ENCODE measurements at regions not wholly inside any gene's neighbourhood (a gene's known extent, or its start where the extent isn't known, plus 50 kb on each side); places are given as distances from the start of the nearest gene placed in this dataset.

GRCh38 chr15:94929282-94929681 lies 697.9 kb downstream of the MCTP2 start (continued):
- no peak for TF ChIP-seq ZNF532 (CRISPR knock-in tag; IDR thresholded peaks at IDR 0.05; ENCODE audit: borderline replicate concordance)
- TF ChIP-seq MAX (CRISPR knock-in tag; IDR thresholded peaks at IDR 0.05), result no peak
- no peak for TF ChIP-seq PRDM15 (CRISPR knock-in tag; IDR thresholded peaks at IDR 0.05)
- no peak for TF ChIP-seq ZNF671 (CRISPR knock-in tag; IDR thresholded peaks at IDR 0.05)
- TF ChIP-seq FOXP4 (CRISPR knock-in tag; IDR thresholded peaks at IDR 0.05), result no peak
- TF ChIP-seq ELF4 (CRISPR knock-in tag; IDR thresholded peaks at IDR 0.05; ENCODE audit: low read depth), result no peak
- no peak for TF ChIP-seq ESRRA (CRISPR knock-in tag; IDR thresholded peaks at IDR 0.05; ENCODE audit: borderline replicate concordance)
- TF ChIP-seq SMAD3 (CRISPR knock-in tag; IDR thresholded peaks at IDR 0.05; ENCODE audit: borderline replicate concordance), result no peak

- Mint-ChIP-seq H3K36me3 (peaks cover 18% of the 10 kb centered on the region), H3K4me3 (no peak overlapping the region), H3K4me1 (no peaks in the 10 kb centered on the region), H3K27me3 (ENCODE audit: low read depth) (no peaks in the 10 kb centered on the region), H3K9me3 (peaks cover 26% of the 10 kb centered on the region), H3K27ac (no peak overlapping the region)
- POLR2A ChIA-PET, result no interaction called here
- DNase-seq (ENCODE audit: low spot score), result no peak
- CTCF ChIA-PET, result no interaction called here
- ATAC-seq, result no peak
- TF ChIP-seq ATF1 (CRISPR knock-in tag; IDR thresholded peaks at IDR 0.05), result no peak
- TF ChIP-seq GABPB1 (CRISPR knock-in tag; IDR thresholded peaks at IDR 0.05), result no peak
- no peak for TF ChIP-seq RELA (CRISPR knock-in tag; IDR thresholded peaks at IDR 0.05; ENCODE audit: borderline replicate concordance)
- no peak for TF ChIP-seq AR (CRISPR knock-in tag; IDR thresholded peaks at IDR 0.05)
- no peak for TF ChIP-seq NFYB (CRISPR knock-in tag; conservative IDR thresholded peaks at IDR 0.05; ENCODE audit: low read depth)
- no peak for TF ChIP-seq E2F1 (CRISPR knock-in tag; IDR thresholded peaks at IDR 0.05)
- no peak for TF ChIP-seq ZNF512 (CRISPR knock-in tag; IDR thresholded peaks at IDR 0.05; ENCODE audit: borderline replicate concordance)
- TF ChIP-seq ZNF263 (CRISPR knock-in tag; IDR thresholded peaks at IDR 0.05; ENCODE audit: low read depth), result no peak
- TF ChIP-seq PREB (CRISPR knock-in tag; IDR thresholded peaks at IDR 0.05; ENCODE audit: borderline replicate concordance), result no peak
- TF ChIP-seq CREB1 (CRISPR knock-in tag; IDR thresholded peaks at IDR 0.05), result no peak
- TF ChIP-seq ETV6 (CRISPR knock-in tag; IDR thresholded peaks at IDR 0.05), result no peak
These were observed 699.1 kb downstream of the MCTP2 start for GRCh38 chr15:94930441-94930840.
